ENCODE measurements at regions not wholly inside any gene's neighbourhood (a gene's known extent, or its start where the extent isn't known, plus 50 kb on each side); places are given as distances from the start of the nearest gene placed in this dataset.
"Not testable (repeated sequence)": the region's sequence is repeated elsewhere in the genome, so short reads cannot be mapped to it uniquely, and the experiment has no call there.

GRCh38 chr1:166597516-166597915 lies 241.8 kb upstream of the POGK start:
- intact Hi-C loops (cut with DNase I; ENCODE audit: low total_unique reads) = no loop called here

GRCh38 chr1:166600574-166600973 lies 238.7 kb upstream of the POGK start:
- H3K27me3 ChIP-seq = no peaks in the 10 kb centered on the region
- in situ Hi-C loops (cut with MboI; ENCODE audit: low sequenced_read_pairs in 4 of 4) = no loop called here
- H3K4me1 ChIP-seq = no peaks in the 10 kb centered on the region
- no peaks in the 10 kb centered on the region for H3K36me3 ChIP-seq
- intact Hi-C loops (cut with DNase I; ENCODE audit: low total_unique reads) = no loop called here
- no peak overlapping the region for H3K4me3 ChIP-seq
- ATAC-seq (no peak), DNase-seq (no peak)
- no peaks in the 10 kb centered on the region for H3K9me3 ChIP-seq
- H3K27ac ChIP-seq = no peak overlapping the region
- TF ChIP-seq CTCF (IDR thresholded peaks at IDR 0.05 in 4 of 5, conservative IDR thresholded peaks at IDR 0.05 in 1 of 5) = no peak
- no peak for TF ChIP-seq POLR2A (IDR thresholded peaks at IDR 0.05)

More at GRCh38 chr1:166597516-166597915, 241.8 kb upstream of the POGK start:
- TF ChIP-seq CTCF (IDR thresholded peaks at IDR 0.05 in 4 of 5, conservative IDR thresholded peaks at IDR 0.05 in 1 of 5) (no peak), POLR2A (IDR thresholded peaks at IDR 0.05) (no peak)
- Histone ChIP-seq H3K9me3 (no peaks in the 10 kb centered on the region), H3K27me3 (no peaks in the 10 kb centered on the region), H3K4me1 (no peaks in the 10 kb centered on the region), H3K36me3 (no peaks in the 10 kb centered on the region), H3K4me3 (no peak overlapping the region), H3K27ac (no peak overlapping the region)
- DNase-seq (no peak), ATAC-seq (no peak)
- in situ Hi-C loops (cut with MboI; ENCODE audit: low sequenced_read_pairs in 4 of 4) = no loop called here

GRCh38 chr1:166601650-166602278 lies 237.5 kb upstream of the POGK start:
- no peaks in the 10 kb centered on the region for H3K27me3 ChIP-seq
- ATAC-seq (no peak), DNase-seq (no peak)
- no peaks in the 10 kb centered on the region for H3K4me1 ChIP-seq
- TF ChIP-seq POLR2A (IDR thresholded peaks at IDR 0.05) (no peak), CTCF (IDR thresholded peaks at IDR 0.05 in 4 of 5, conservative IDR thresholded peaks at IDR 0.05 in 1 of 5) (no peak)
- H3K9me3 ChIP-seq = no peaks in the 10 kb centered on the region
- intact Hi-C loops (cut with DNase I; ENCODE audit: low total_unique reads) = no loop called here
- no peak overlapping the region for H3K4me3 ChIP-seq
- no peak overlapping the region for H3K27ac ChIP-seq
- in situ Hi-C loops (cut with MboI; ENCODE audit: low sequenced_read_pairs in 4 of 4) = no loop called here
- no peaks in the 10 kb centered on the region for H3K36me3 ChIP-seq

GRCh38 chr1:166602801-166603200 lies 236.5 kb upstream of the POGK start:
- ATAC-seq; H3K4me1 ChIP-seq; intact Hi-C loops (cut with DNase I; ENCODE audit: low total_unique reads): not testable (repeated sequence)

GRCh38 chr1:166603296-166603695 lies 236.0 kb upstream of the POGK start:
- no peak overlapping the region for H3K27ac ChIP-seq
- in situ Hi-C loops (cut with MboI; ENCODE audit: low sequenced_read_pairs in 4 of 4) = no loop called here
- no peaks in the 10 kb centered on the region for H3K27me3 ChIP-seq
- H3K4me3 ChIP-seq = no peak overlapping the region
- no peaks in the 10 kb centered on the region for H3K4me1 ChIP-seq
- ATAC-seq (no peak), DNase-seq (no peak)
- TF ChIP-seq CTCF (IDR thresholded peaks at IDR 0.05 in 4 of 5, conservative IDR thresholded peaks at IDR 0.05 in 1 of 5) = no peak
- no peak for TF ChIP-seq POLR2A (IDR thresholded peaks at IDR 0.05)
- no peaks in the 10 kb centered on the region for H3K36me3 ChIP-seq
- H3K9me3 ChIP-seq = no peaks in the 10 kb centered on the region
- intact Hi-C loops (cut with DNase I; ENCODE audit: low total_unique reads) = no loop called here

More at GRCh38 chr1:166602801-166603200, 236.5 kb upstream of the POGK start:
- H3K36me3 ChIP-seq; H3K27me3 ChIP-seq; DNase-seq; H3K4me3 ChIP-seq; in situ Hi-C loops (cut with MboI; ENCODE audit: low sequenced_read_pairs in 4 of 4); H3K27ac ChIP-seq; H3K9me3 ChIP-seq: not testable (repeated sequence)

Data from gastrocnemius medialis (tissue), 4 donors.